Peyer's patch (tissue), 4 donors: ENCODE measurements at regions not wholly inside any gene's neighbourhood (a gene's known extent, or its start where the extent isn't known, plus 50 kb on each side); places are given as distances from the start of the nearest gene placed in this dataset.

ENCODE experiments used
- DNase-seq, 3 donors: peaks; one replicate each; pipeline ENCODE4 v3.0.0-alpha.2; 2017 to 2019
- H3K27ac ChIP-seq, 4 donors: fragments of 200-600 bp; sonication (generic); one replicate each; pipeline ENCODE4 v1.5.1; 2016 to 2019
- H3K27me3 ChIP-seq, 2 donors: fragments of 200-600 bp; sonication (generic); one replicate each; pipeline ENCODE4 v1.5.1; 2019
- H3K36me3 ChIP-seq, 3 donors: fragments of 200-600 bp; sonication (generic); one replicate each; pipeline ENCODE4 v1.5.1; 2016 to 2019
- H3K4me1 ChIP-seq, 4 donors: fragments of 200-600 bp; sonication (generic); one replicate each; pipeline ENCODE4 v1.5.1; 2016 to 2019
- H3K4me3 ChIP-seq, 4 donors: fragments of 200-600 bp; sonication (generic); 1 replicate in 3 of 4; 2 replicates in 1 of 4; pipeline ENCODE4 v1.5.1; 2016 to 2019; ENCODE audit warnings: mild to moderate bottlenecking in 1 of 4
- H3K9me3 ChIP-seq, 4 donors: fragments of 200-600 bp; sonication (generic); one replicate each; pipeline ENCODE4 v1.5.1; 2016 to 2019; ENCODE audit warnings: mild to moderate bottlenecking in 1 of 4
- POLR2A ChIP-seq, 2 donors: fragments of 450-650 bp; IDR thresholded peaks; one replicate each; pipeline ENCODE4 v1.5.1; 2017; ENCODE audit warnings: antibody characterized with exemption in 2 of 2, mild to moderate bottlenecking in 2 of 2, moderate library complexity in 2 of 2
- TF ChIP-seq, protein P1 (sequence below), 6 experiments: fragments of 450-650 bp in 4 of 6; fragments of 200-600 bp in 2 of 6; sonication (generic) in 1 of 6; IDR thresholded peaks; one replicate each; pipeline ENCODE4 v1.5.1; 2017 to 2019; ENCODE audit warnings: antibody characterized with exemption in 6 of 6, mild to moderate bottlenecking in 3 of 6, moderate library complexity in 1 of 6

GRCh38 chr9:97803167-97804058 lies 49.6 kb upstream of the FOXE1 start:
- Histone ChIP-seq H3K9me3 (no peaks in the 10 kb centered on the region), H3K27ac (peak overlapping the region in 2 of 4 donors; percentile 16 to 55), H3K27me3 (no peaks in the 10 kb centered on the region), H3K4me3 (peak overlapping the region; percentile 40 to 62 (median 57)), H3K4me1 (peaks cover 0 to 7% (median 2%) of the 10 kb centered on the region in 4 donors), H3K36me3 (no peaks in the 10 kb centered on the region)
- DNase-seq, result peak; percentile 61 to 87 (median 85)
- TF ChIP-seq, protein P1, sequence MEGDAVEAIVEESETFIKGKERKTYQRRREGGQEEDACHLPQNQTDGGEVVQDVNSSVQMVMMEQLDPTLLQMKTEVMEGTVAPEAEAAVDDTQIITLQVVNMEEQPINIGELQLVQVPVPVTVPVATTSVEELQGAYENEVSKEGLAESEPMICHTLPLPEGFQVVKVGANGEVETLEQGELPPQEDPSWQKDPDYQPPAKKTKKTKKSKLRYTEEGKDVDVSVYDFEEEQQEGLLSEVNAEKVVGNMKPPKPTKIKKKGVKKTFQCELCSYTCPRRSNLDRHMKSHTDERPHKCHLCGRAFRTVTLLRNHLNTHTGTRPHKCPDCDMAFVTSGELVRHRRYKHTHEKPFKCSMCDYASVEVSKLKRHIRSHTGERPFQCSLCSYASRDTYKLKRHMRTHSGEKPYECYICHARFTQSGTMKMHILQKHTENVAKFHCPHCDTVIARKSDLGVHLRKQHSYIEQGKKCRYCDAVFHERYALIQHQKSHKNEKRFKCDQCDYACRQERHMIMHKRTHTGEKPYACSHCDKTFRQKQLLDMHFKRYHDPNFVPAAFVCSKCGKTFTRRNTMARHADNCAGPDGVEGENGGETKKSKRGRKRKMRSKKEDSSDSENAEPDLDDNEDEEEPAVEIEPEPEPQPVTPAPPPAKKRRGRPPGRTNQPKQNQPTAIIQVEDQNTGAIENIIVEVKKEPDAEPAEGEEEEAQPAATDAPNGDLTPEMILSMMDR (IDR thresholded peaks at IDR 0.05), result peak in 3 of 6 experiments; percentile 48 to 64 (median 59)
- TF ChIP-seq POLR2A (IDR thresholded peaks at IDR 0.05), result peak in 1 of 2 donors; percentile 49
